GM12872 (cell line): ENCODE measurements at regions not wholly inside any gene's neighbourhood (a gene's known extent, or its start where the extent isn't known, plus 50 kb on each side); places are given as distances from the start of the nearest gene placed in this dataset.

ENCODE experiments used
- CTCF ChIP-seq: IDR thresholded peaks from 3 replicates; pipeline ENCODE4 v1.5.1; 2011; ENCODE audit warnings: low read depth, mild to moderate bottlenecking, low read length, moderate library complexity; ENCODE audit not compliant: insufficient read depth

DNA sequence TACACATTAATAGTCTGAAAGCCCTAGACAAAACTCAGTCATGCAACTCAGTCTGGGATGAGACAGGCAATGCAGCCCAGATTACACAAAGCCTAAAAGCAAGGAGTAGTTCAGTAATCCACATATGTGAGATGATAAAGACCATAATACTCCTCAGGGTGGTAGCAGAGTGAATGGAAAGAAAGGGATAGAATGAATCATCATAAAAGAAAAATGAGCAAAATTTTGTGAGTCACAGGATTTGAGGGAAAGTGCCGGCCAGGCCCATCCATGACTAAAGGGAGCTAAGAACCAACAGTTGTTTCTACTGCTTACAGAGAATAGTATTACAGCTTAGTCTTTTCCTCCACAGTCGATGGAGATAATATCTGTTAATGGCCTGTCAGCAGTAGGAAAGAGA, 90.0 kb upstream of the POU5F2 start:
- TF ChIP-seq CTCF, result no peak

GRCh38 chr5:93830893-93831292, 89.5 kb upstream of the POU5F2 start:
- TF ChIP-seq CTCF, result no peak

DNA sequence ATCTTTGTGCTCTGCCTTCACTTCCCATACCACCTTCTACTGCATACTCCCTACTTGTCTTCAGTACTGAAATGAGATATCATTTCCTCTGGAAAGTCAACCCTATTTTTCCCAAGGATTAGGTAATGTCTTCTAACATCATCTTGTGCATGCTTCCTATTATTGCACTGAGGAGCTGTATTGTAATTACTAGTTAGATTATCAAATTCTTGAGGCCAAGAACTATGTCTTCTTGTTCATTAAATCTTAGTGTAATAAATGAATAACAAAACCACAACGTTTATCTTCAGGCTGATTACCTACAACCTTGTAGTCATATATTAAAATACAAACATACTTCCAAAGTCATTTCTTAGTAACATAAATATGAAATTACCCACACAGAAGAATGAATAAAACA, 87.9 kb upstream of the POU5F2 start:
- no peak for TF ChIP-seq CTCF

GRCh38 chr5:93821891-93822415, 80.6 kb upstream of the POU5F2 start:
- TF ChIP-seq CTCF, result no peak

DNA sequence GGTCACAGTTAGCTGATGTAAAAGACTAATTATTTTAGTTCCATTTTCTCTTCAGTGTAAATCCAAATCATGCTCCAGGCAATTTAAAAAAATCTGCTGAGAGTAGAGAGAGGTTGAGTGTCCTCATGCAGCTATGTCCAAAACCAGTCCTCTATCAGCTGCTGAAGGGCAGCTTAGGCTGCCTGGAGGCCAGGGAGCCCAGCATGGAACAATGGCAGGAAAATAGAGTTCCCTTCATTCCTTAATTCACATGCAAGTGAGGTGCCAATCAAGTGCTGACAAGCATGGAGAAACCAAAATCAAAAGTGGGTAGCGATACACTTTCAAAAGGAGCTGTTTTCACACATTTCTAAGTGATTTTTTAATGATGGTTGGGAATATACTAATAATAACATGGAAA, 78.3 kb upstream of the POU5F2 start:
- TF ChIP-seq CTCF, result no peak

- TF ChIP-seq CTCF, result no peak
These were observed 69.4 kb upstream of the POU5F2 start for GRCh38 chr5:93810780-93811179.

- no peak for TF ChIP-seq CTCF
These were observed 68.0 kb upstream of the POU5F2 start for GRCh38 chr5:93809430-93809829.

DNA sequence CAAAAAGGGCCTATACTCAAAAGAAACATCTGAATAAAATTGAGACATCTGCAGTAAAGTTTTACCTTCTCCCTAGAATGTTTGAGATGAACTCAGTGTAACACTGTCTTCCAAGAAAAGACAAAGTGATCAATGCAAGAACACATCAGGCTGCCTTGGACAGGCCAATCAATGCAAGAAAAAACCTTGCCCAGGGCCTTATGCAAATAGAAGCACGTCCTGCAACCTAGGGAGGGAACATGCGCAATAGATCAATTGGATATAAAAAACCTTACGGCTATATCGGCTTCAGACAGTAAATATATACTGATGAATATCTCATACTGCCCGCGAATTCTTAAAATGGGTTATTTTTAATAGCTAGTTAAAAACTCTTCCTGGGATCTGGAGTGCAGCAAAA, 66.4 kb upstream of the POU5F2 start:
- TF ChIP-seq CTCF, result no peak
